ENCODE measurements at regions not wholly inside any gene's neighbourhood (a gene's known extent, or its start where the extent isn't known, plus 50 kb on each side); places are given as distances from the start of the nearest gene placed in this dataset.
"Not testable (repeated sequence)": the region's sequence is repeated elsewhere in the genome, so short reads cannot be mapped to it uniquely, and the experiment has no call there.

- no peak for TF ChIP-seq POLR2A (IDR thresholded peaks at IDR 0.05)
- no peak for TF ChIP-seq POLR2AphosphoS5 (IDR thresholded peaks at IDR 0.05)
- TF ChIP-seq CTCF (IDR thresholded peaks at IDR 0.05 in 8 of 11, conservative IDR thresholded peaks at IDR 0.05 in 3 of 11) = no peak
- Histone ChIP-seq H3K9me3 (no peaks in the 10 kb centered on the region), H3K36me3 (no peaks in the 10 kb centered on the region), H3K27ac (no peak overlapping the region), H3K27me3 (replicated peaks in 1 of 7) (peaks cover 0 to 59% (median 17%) of the 10 kb centered on the region in 7 donors), H3K4me3 (peak overlapping the region in 3 of 8 donors; percentile 20 to 60 (median 20)), H3K4me1 (peaks cover 0 to 18% (median 2%) of the 10 kb centered on the region in 6 donors)
- DNase-seq = no peak
- WGBS, 5 donors = 3 to 11% (median 6%) methylated on average over 10 to 57 of the region's 57 CpGs
- intact Hi-C loops (cut with DNase I; ENCODE audit: low total_unique reads) = no loop called here
Observed at GRCh38 chr2:131425231-131425941, 50.5 kb upstream of the TUBA3D start.

- H3K4me3 ChIP-seq = peak overlapping the region in 3 of 8 donors; percentile 5 to 60 (median 23)
- 14 to 41% (median 16%) methylated on average over 15 to 50 of the region's 50 CpGs for WGBS, 5 donors
Observed at GRCh38 chr2:131424605-131425114, 51.3 kb upstream of the TUBA3D start.

GRCh38 chr2:131420751-131421150, 55.2 kb upstream of the TUBA3D start:
- H3K27me3 ChIP-seq (replicated peaks in 1 of 7) = peaks cover 0 to 47% (median 12%) of the 10 kb centered on the region in 7 donors
- H3K9me3 ChIP-seq; DNase-seq; H3K4me3 ChIP-seq; intact Hi-C loops (cut with DNase I; ENCODE audit: low total_unique reads); H3K27ac ChIP-seq; H3K36me3 ChIP-seq; H3K4me1 ChIP-seq: not testable (repeated sequence)
- 66 to 83% (median 77%) methylated on average over 3 of the region's 3 CpGs for WGBS, 5 donors

More at GRCh38 chr2:131424605-131425114, 51.3 kb upstream of the TUBA3D start:
- H3K4me1 ChIP-seq = peaks cover 0 to 18% (median 2%) of the 10 kb centered on the region in 6 donors
- H3K27ac ChIP-seq; H3K9me3 ChIP-seq; H3K36me3 ChIP-seq; DNase-seq; intact Hi-C loops (cut with DNase I; ENCODE audit: low total_unique reads): not testable (repeated sequence)
- peaks cover 0 to 60% (median 17%) of the 10 kb centered on the region in 7 donors for H3K27me3 ChIP-seq (replicated peaks in 1 of 7)

GRCh38 chr2:131419441-131419840, 55.5 kb upstream of the RAB6D start:
- H3K36me3 ChIP-seq = no peaks in the 10 kb centered on the region
- no peaks in the 10 kb centered on the region for H3K4me1 ChIP-seq
- peaks cover 0 to 35% (median 1%) of the 10 kb centered on the region in 7 donors for H3K27me3 ChIP-seq (replicated peaks in 1 of 7)
- intact Hi-C loops (cut with DNase I; ENCODE audit: low total_unique reads) = loop anchor here (10.0 kb wide), 1 partner anchor 255 kb away; no protein-coding TSS in a partner anchor
- DNase-seq = no peak
- no peak overlapping the region for H3K4me3 ChIP-seq
- H3K27ac ChIP-seq = no peak overlapping the region
- H3K9me3 ChIP-seq = no peaks in the 10 kb centered on the region
- 43 to 60% (median 50%) methylated on average over 10 of the region's 10 CpGs for WGBS, 5 donors
- no peak for TF ChIP-seq POLR2A (IDR thresholded peaks at IDR 0.05)
- TF ChIP-seq POLR2AphosphoS5 (IDR thresholded peaks at IDR 0.05) = no peak
- TF ChIP-seq CTCF (IDR thresholded peaks at IDR 0.05 in 8 of 11, conservative IDR thresholded peaks at IDR 0.05 in 3 of 11) = no peak

GRCh38 chr2:131418625-131419024, 54.7 kb upstream of the RAB6D start:
- WGBS, 5 donors = 78 to 90% (median 87%) methylated on average over 8 of the region's 8 CpGs
- TF ChIP-seq POLR2A (IDR thresholded peaks at IDR 0.05) (no peak), POLR2AphosphoS5 (IDR thresholded peaks at IDR 0.05) (no peak), CTCF (IDR thresholded peaks at IDR 0.05 in 8 of 11, conservative IDR thresholded peaks at IDR 0.05 in 3 of 11) (no peak)
- intact Hi-C loops (cut with DNase I; ENCODE audit: low total_unique reads) = loop anchor here (10.0 kb wide), 1 partner anchor 256 kb away; no protein-coding TSS in a partner anchor

More at GRCh38 chr2:131418625-131419024, 54.7 kb upstream of the RAB6D start:
- Histone ChIP-seq H3K27me3 (replicated peaks in 1 of 7) (peaks cover 0 to 27% (median 0%) of the 10 kb centered on the region in 7 donors), H3K9me3 (no peaks in the 10 kb centered on the region), H3K27ac (no peak overlapping the region), H3K36me3 (no peaks in the 10 kb centered on the region), H3K4me1 (no peaks in the 10 kb centered on the region), H3K4me3 (no peak overlapping the region)
- no peak for DNase-seq

Measured in spleen (tissue), 11 donors.